Neural cell (in vitro differentiated cells): ENCODE measurements at regions not wholly inside any gene's neighbourhood (a gene's known extent, or its start where the extent isn't known, plus 50 kb on each side); places are given as distances from the start of the nearest gene placed in this dataset.

ENCODE experiments used
- H2AFZ ChIP-seq: fragments of 200-600, 300-800 bp; sonication (generic), shearing (Covaris generic); 2 replicates; pipeline ENCODE4 v1.6.0; 2014; ENCODE audit warnings: low read depth, mild to moderate bottlenecking, antibody characterized with exemption, low read length, moderate library complexity
- H3F3A ChIP-seq: fragments of 200-600 bp; shearing (Covaris generic); 2 replicates; pipeline ENCODE4 v1.6.1; 2016; ENCODE audit warnings: mild to moderate bottlenecking, moderate library complexity, mixed read lengths, antibody characterized with exemption, low read length; ENCODE audit not compliant: insufficient read depth, poor library complexity, severe bottlenecking
- H3K27ac ChIP-seq: fragments of 200-600, 300-800 bp; sonication (generic), shearing (Covaris generic); 2 replicates; pipeline ENCODE4 v1.5.1; 2014; ENCODE audit warnings: mild to moderate bottlenecking, low read length, moderate library complexity
- H3K27me3 ChIP-seq: fragments of 300-800, 200-600 bp; sonication (generic), shearing (Covaris generic); 2 replicates; pipeline ENCODE4 v1.6.0; 2014; ENCODE audit warnings: mild to moderate bottlenecking, low read depth, low read length, moderate library complexity; ENCODE audit not compliant: insufficient read depth
- H3K36me3 ChIP-seq: fragments of 300-800, 200-600 bp; sonication (generic), shearing (Covaris generic); 2 replicates; pipeline ENCODE4 v1.5.1; 2014; ENCODE audit warnings: mild to moderate bottlenecking, antibody characterized with exemption, low read length, moderate library complexity; ENCODE audit not compliant: insufficient read depth
- H3K4me2 ChIP-seq: fragments of 300-800, 200-600 bp; sonication (generic), shearing (Covaris generic); 2 replicates; pipeline ENCODE4 v1.6.0; 2014; ENCODE audit warnings: mild to moderate bottlenecking, low read length
- H3K4me3 ChIP-seq: fragments of 300-800, 200-600 bp; sonication (generic), shearing (Covaris generic); 2 replicates; pipeline ENCODE4 v1.5.1; 2014; ENCODE audit warnings: mild to moderate bottlenecking, low read length, moderate library complexity
- H3K79me2 ChIP-seq: fragments of 200-600 bp; shearing (Covaris generic); replicated peaks from 2 replicates; pipeline ENCODE4 v1.6.0; 2014; ENCODE audit warnings: mild to moderate bottlenecking, low read length, moderate library complexity; ENCODE audit not compliant: insufficient read depth
- H3K9ac ChIP-seq: fragments of 300-800, 200-600 bp; sonication (generic), shearing (Covaris generic); 2 replicates; pipeline ENCODE4 v1.6.1; 2016; ENCODE audit warnings: mild to moderate bottlenecking, low read length, mixed read lengths
- H3K9me2 ChIP-seq: fragments of 200-600 bp; shearing (Covaris generic); 2 replicates; pipeline ENCODE4 v1.6.1; 2016; ENCODE audit warnings: mild to moderate bottlenecking, low read length, mixed read lengths; ENCODE audit not compliant: insufficient read depth
- H3K9me3 ChIP-seq: fragments of 200-600, 300-800 bp; sonication (generic), shearing (Covaris generic); 2 replicates; pipeline ENCODE4 v1.6.1; 2016; ENCODE audit warnings: mild to moderate bottlenecking, mixed run types, low read length, moderate library complexity, mixed read lengths
- H4K20me1 ChIP-seq: fragments of 200-600 bp; shearing (Covaris generic); 2 replicates; pipeline ENCODE4 v1.6.1; 2016; ENCODE audit warnings: mild to moderate bottlenecking, mixed run types; ENCODE audit not compliant: insufficient read depth
- CTCF ChIP-seq: fragments of 450-650 bp; IDR thresholded peaks from 2 replicates; pipeline ENCODE4 v1.5.1; 2014; ENCODE audit warnings: antibody characterized with exemption, mild to moderate bottlenecking, moderate library complexity; ENCODE audit not compliant: poor library complexity, severe bottlenecking
- EP300 ChIP-seq: fragments of 450-650 bp; conservative IDR thresholded peaks from 2 replicates; pipeline ENCODE4 v1.6.1; 2014; ENCODE audit warnings: antibody characterized with exemption, mild to moderate bottlenecking, moderate library complexity; ENCODE audit not compliant: poor library complexity, severe bottlenecking
- EZH2 ChIP-seq: fragments of 200-600, 300-800 bp; shearing (Covaris generic), sonication (generic); IDR thresholded peaks from 2 replicates; pipeline ENCODE4 v1.6.1; 2014; ENCODE audit warnings: antibody characterized with exemption, low read length, borderline replicate concordance, mild to moderate bottlenecking; ENCODE audit not compliant: insufficient read depth, poor library complexity, severe bottlenecking
- MXI1 ChIP-seq: fragments of 450-650 bp; conservative IDR thresholded peaks from 2 replicates; pipeline ENCODE4 v1.6.1; 2014; ENCODE audit warnings: antibody characterized with exemption, mild to moderate bottlenecking; ENCODE audit not compliant: poor library complexity, severe bottlenecking
- POLR2AphosphoS5 ChIP-seq: IDR thresholded peaks from 2 replicates; pipeline ENCODE4 v1.6.1; 2012
- RAD21 ChIP-seq: fragments of 450-650 bp; conservative IDR thresholded peaks from 2 replicates; pipeline ENCODE4 v1.6.1; 2014; ENCODE audit warnings: antibody characterized with exemption, mild to moderate bottlenecking, moderate library complexity
- REST ChIP-seq: IDR thresholded peaks from 2 replicates; pipeline ENCODE4 v1.6.1; 2012; ENCODE audit warnings: borderline replicate concordance
- SMC3 ChIP-seq: fragments of 450-650 bp; conservative IDR thresholded peaks from 2 replicates; pipeline ENCODE4 v1.6.1; 2014; ENCODE audit warnings: antibody characterized with exemption, mild to moderate bottlenecking, moderate library complexity; ENCODE audit not compliant: poor library complexity
- TAF1 ChIP-seq: IDR thresholded peaks from 2 replicates; pipeline ENCODE4 v1.6.1; 2012; ENCODE audit warnings: low read depth

- no peak for TF ChIP-seq RAD21
- no peak for TF ChIP-seq SMC3
- no peak for TF ChIP-seq EZH2
- TF ChIP-seq POLR2AphosphoS5: no peak
- no peak for TF ChIP-seq REST
- no peak for TF ChIP-seq MXI1
- TF ChIP-seq CTCF: no peak
- TF ChIP-seq TAF1: no peak
- TF ChIP-seq EP300: no peak
- no peaks in the 10 kb centered on the region for H3K79me2 ChIP-seq
Observed at GRCh38 chr5:107165296-107165695, 505.4 kb downstream of the EFNA5 start.

GRCh38 chr5:107157809-107158208, 512.9 kb downstream of the EFNA5 start:
- Histone ChIP-seq H3F3A (no peaks in the 10 kb centered on the region), H3K36me3 (no peaks in the 10 kb centered on the region), H3K27me3 (no peaks in the 10 kb centered on the region), H3K9me3 (no peaks in the 10 kb centered on the region), H3K9ac (no peak overlapping the region), H4K20me1 (no peaks in the 10 kb centered on the region), H3K4me3 (no peak overlapping the region), H3K27ac (no peak overlapping the region), H3K4me2 (no peak overlapping the region), H2AFZ (no peak overlapping the region), H3K9me2 (no peaks in the 10 kb centered on the region), H3K79me2 (no peaks in the 10 kb centered on the region)
- no peak for TF ChIP-seq POLR2AphosphoS5
- TF ChIP-seq TAF1: no peak
- no peak for TF ChIP-seq RAD21
- no peak for TF ChIP-seq CTCF
- TF ChIP-seq EZH2: no peak
- TF ChIP-seq SMC3: no peak
- TF ChIP-seq EP300: no peak
- no peak for TF ChIP-seq REST
- no peak for TF ChIP-seq MXI1

More at GRCh38 chr5:107165296-107165695, 505.4 kb downstream of the EFNA5 start:
- no peaks in the 10 kb centered on the region for H3K9me3 ChIP-seq
- no peaks in the 10 kb centered on the region for H4K20me1 ChIP-seq
- H3K27ac ChIP-seq: no peak overlapping the region
- no peak overlapping the region for H2AFZ ChIP-seq
- no peaks in the 10 kb centered on the region for H3K9me2 ChIP-seq
- H3K4me3 ChIP-seq: no peak overlapping the region
- no peak overlapping the region for H3K9ac ChIP-seq
- H3F3A ChIP-seq: no peaks in the 10 kb centered on the region
- H3K36me3 ChIP-seq: no peaks in the 10 kb centered on the region
- no peaks in the 10 kb centered on the region for H3K27me3 ChIP-seq
- no peak overlapping the region for H3K4me2 ChIP-seq
